GM21390 (cell line): ENCODE measurements at regions not wholly inside any gene's neighbourhood (a gene's known extent, or its start where the extent isn't known, plus 50 kb on each side); places are given as distances from the start of the nearest gene placed in this dataset.

ENCODE experiments used
- ATAC-seq: cut with Tn5 transposase; IDR thresholded peaks from one replicate; pipeline ENCODE4 v1.9.1; 2021; ENCODE audit not compliant: unreplicated experiment

DNA sequence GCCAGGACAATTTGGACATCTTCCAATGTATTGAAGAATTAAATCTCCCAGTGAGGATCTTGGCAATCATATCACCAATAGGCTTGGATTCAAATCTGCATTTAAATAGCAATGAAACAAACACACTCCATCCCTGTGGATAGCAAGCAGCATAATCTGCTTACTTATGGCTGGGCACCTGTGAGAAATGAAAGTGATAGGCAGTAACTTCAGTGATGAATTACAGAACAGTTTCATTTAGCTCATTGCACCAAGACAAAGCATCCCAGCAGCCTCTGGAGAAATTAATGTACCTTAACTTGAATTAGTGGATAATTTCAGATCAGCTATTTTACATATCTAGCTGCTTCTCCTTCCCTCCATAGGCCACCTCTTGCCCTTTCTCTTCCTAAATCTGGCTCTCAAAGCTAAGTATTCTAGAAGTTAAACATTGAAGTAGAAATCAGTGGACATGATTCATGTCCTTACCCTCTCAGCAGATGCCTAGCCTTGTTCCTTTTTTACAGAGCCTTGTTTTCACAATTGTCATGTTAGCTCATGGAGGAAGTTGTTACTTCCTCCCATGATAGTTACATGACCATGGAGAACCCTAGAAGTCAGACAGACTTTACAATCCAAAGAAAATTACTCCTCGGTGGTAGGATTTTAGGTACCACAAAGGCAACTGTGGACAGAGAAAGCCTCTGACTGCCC lies 88.5 kb upstream of the TACR1 start:
- peak; percentile 67 for ATAC-seq

DNA sequence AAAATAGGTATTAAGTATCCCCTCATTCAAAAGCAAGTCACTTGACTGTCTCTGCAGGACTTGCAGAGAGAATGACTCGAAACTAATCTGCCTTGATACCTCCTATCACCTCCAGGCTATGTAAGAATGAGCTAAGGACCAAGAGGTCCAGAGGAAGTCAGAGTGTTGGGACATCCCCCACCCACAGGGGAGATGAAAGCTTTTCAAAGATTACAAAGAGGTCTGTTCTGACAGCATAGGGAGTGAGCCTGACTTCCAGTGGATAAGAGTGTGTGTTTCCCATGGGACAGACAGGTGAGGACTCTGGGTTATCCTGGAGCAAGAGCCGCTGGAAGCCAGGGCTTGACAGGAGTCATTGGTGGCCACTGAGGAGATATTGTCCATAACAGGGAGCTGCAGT lies 85.0 kb upstream of the TACR1 start:
- ATAC-seq = no peak

DNA sequence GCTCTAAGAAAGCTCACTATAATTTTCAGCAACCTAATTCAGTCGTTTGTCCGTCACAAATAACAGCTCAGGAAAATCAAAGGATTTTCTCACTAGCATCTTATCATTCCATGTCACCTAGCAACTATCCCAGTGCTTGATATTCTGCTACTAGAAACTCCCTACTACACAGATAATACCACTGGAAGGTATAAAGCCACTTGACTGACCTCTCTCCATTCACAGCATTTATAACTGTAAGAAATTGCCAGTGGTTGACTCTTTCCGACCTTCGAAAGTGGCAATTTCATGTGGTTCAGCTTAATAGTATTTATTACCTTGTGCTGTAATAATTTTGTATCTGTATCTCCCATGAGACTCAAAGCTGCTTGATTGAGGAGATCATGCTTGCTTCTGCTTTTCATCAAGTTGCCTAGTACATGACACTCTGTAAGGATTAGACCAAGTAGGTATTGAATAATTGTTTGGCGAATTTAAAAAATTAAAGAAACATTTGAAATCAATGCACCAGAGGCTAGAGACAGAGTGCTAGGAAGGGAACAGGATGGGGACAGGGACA lies 79.6 kb upstream of the TACR1 start:
- ATAC-seq = no peak

DNA sequence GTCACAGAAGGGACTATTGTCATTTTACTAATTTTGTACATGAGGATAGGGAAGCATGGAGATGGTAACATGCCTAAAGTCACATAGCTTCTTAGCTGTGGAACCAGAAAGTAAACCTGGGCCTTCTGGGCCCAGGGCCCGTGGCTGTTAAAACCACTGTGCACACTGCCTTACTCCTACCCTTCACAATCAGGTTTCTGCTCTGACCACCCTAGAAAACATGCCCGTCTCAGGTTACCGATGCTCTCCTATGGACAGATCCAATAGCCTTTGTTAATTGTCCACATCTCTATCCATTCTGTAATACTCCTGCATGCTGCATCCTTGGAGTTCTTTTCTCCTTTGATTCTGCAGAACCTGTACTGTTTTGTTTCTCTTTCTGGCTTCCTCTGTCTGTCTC lies 79.0 kb upstream of the TACR1 start:
- no peak for ATAC-seq

DNA sequence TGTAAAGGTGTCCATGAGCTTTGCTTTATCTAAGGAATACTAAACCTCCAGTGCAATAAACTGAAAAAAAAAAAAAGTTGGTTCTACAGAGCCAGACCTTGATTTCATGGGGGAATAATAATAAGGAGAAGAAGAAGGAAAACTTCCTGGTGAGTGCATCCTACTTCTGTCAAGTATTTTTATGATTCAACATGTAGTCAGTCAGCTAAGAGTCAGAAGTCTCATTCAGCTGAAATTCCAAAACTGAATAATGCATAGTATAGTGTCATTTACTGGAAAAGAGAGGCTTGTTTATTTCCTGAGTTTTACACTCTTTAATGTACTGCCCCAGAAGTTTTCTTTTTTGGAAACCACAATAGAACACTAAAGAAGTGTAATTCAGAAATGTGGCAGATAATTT lies 77.8 kb upstream of the TACR1 start:
- ATAC-seq = no peak

DNA sequence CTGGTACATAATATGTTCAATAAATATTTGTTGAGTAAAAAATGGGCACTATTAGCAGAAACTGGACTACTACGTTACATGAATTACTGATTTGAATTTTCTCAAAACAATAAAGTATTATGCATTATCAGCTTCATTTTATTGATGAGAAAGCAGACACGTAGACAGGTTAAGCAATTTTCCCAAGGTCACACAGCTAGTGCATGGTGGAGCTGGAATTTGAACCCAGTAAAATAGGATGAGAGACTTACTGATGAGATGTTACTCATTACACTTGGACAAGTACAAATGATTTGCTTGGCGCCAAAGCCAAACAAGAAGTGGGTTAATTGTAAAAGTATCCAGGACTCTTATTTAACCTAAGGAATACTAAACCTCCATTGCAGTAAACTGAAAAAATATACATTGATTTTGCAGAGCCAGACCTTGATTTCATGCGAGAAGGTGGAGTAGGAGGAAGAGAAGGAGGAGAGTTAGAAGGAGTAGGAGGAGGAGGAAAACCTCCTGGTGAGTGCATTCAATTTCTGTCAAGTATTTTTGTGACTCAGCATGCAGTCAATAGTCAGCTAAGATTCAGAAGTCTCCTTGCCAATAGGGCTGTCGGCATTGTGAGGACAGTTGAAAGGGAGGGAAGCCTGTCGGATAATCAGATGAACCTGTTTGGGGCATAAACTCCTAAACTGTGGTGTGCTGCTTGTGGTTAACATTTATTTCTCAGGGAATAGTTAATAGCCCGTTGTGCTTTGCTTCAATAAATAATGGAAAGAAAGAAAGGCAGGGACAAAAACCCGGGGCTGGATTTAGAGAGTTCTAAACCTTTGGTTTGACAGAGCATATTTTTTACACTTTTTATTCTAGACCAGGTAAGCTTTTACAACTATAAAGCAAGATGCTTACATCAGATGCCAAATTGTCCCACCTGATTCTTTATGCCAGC lies 77.0 kb upstream of the TACR1 start:
- ATAC-seq = no peak

DNA sequence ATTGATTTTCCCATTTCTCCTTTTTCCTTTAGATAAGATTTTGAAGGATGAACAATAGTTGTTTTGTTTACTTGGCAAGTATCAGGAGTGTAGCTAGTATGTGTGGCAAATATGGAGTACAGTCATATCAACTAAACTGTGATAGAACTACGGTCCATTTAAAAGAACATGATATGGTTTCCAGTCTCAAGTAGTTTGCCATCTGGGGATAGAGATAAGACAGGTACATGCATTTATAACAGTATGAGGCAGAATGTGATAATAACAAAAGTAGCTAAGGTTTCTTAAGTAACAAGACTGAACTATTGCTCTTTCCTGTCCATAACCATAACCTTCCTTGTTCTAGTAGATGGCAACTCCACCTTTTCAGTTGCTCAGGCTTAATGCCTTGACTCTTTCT lies 75.6 kb upstream of the TACR1 start:
- ATAC-seq = no peak

DNA sequence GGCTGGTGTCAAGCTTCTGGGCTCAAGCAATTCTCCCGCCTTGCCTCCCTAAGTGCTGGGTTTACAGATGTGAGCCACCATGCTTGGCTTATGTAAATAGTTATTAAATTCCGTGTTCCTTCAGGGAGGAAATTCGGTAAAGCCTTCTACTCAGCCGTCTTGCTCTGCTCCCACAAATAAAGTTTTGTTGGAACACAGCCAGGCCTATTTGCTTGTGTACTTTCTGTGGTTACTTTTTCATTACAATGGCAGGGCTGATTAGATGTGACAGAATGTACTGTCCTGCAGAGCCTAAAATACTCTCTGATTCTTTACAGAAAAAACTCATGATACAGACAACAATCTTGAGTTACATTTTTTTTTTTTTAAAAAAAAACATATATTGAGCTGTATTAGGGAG lies 68.8 kb upstream of the TACR1 start:
- no peak for ATAC-seq

DNA sequence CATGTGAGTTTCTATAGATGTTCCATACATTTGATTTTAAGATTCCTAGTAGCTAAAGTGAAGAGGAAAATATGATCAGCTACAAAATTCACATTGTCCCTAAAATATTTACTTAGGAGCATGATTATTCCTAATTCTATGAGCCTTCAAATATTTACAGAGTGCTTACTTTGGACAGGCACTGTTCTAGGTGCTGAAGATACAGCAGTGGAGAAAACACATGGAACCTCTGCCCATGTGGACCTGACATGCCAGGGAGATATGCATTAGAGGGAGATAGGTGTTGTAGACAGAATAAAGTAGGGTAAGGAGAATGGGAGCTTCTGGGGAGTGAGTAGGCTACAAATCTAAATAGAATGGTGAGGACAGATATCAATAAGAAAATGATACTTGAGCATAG lies 62.6 kb upstream of the TACR1 start:
- no peak for ATAC-seq

DNA sequence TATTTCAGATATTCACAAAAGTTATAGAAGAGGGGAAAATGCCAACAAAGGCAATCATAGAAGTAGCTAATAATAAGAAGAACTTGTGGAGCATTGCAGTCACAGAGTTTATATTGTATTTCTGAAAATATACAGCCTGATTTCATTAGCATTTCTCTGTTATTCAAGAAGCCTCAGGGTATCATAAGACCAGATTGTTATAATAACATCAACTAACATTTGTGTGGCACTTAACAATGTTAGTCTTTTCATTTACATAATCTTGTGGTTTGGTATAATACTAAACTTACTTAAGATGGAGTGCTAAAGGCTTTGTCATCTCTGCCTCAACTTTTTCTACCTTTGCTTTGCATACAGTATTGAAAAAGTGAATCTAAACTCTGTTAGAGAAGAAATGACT lies 61.6 kb upstream of the TACR1 start:
- no peak for ATAC-seq

DNA sequence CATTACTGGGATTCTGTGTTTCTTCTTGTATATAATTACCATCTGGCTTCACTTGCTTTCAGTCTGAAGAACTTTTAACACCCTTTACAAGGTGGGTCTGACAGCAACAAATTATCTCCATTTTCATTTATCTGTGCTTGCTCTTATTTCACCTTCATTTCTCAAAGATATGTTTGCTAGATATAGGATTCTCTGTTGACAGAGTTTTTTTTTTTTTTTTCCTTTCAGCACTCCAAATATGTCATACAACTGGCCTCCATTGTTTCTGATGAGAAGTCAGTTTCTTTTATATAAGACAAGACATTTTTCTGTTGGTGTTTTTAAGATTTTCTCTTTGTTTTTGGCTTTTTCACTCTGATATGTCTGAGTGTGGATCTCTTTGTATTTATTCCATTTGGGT lies 59.3 kb upstream of the TACR1 start:
- ATAC-seq = no peak

DNA sequence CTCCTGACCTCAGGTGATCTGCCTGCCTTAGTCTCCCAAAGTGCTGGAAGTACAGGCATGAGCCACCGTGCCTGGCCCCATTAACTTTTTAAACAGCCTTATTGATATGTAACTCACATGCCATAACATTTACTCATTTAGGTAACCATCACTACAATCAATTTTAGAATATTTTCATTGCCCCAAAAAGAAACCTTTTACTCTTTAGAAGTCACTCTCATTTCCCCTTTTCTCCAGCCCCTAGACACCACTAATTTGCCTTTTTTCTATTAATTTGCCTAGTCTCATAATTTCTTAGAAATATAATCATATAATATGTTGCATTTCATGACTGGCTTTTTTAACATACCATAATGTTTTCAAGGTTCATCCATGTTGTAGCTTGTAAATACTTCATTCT lies 57.2 kb upstream of the TACR1 start:
- peak; percentile 65 for ATAC-seq

DNA sequence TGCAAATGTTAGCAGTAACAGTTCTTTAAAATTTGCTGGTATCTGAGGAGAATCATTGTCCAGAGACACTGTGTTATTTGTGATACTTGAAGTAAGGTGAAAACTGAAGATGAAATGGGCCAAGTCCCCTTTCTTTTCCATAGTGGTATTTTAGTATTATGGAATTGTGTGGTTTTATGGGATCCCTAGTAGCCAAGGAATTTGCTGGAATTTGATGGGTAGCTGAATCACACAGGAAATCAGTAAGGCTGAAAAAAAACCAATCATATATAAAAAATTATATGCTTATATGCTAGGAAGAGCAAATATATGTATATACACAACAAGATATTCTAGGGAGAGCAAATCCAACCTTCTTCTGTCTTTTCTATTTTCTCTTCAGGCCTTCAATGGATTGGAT lies 54.2 kb upstream of the TACR1 start:
- ATAC-seq = no peak

DNA sequence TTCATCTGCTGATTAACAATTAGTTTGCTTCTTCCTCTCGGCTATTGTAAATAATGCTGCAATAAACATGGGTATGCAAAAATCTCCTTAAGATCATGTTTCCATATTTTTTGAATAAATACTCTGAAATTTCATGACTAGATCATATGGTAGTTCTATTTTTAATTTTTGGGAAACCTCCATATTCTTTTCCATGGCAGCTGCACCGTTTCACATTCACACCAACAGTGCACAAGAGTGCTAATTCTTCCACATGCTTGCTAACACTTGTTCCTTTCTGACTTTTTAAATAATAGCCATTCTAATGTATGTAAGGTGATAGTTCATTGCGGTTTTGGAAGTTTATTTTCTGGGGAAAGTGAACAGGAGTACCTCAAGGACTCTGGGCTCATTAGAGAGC lies 52.6 kb upstream of the TACR1 start:
- ATAC-seq = no peak
